HG03457 (cell line): ENCODE measurements at regions not wholly inside any gene's neighbourhood (a gene's known extent, or its start where the extent isn't known, plus 50 kb on each side); places are given as distances from the start of the nearest gene placed in this dataset.
"Not testable (repeated sequence)": the region's sequence is repeated elsewhere in the genome, so short reads cannot be mapped to it uniquely, and the experiment has no call there.

ENCODE experiments used
- ATAC-seq: cut with Tn5 transposase; IDR thresholded peaks from one replicate; pipeline ENCODE4 v1.9.1; 2021; ENCODE audit warnings: moderate number of reproducible peaks; ENCODE audit not compliant: unreplicated experiment

DNA sequence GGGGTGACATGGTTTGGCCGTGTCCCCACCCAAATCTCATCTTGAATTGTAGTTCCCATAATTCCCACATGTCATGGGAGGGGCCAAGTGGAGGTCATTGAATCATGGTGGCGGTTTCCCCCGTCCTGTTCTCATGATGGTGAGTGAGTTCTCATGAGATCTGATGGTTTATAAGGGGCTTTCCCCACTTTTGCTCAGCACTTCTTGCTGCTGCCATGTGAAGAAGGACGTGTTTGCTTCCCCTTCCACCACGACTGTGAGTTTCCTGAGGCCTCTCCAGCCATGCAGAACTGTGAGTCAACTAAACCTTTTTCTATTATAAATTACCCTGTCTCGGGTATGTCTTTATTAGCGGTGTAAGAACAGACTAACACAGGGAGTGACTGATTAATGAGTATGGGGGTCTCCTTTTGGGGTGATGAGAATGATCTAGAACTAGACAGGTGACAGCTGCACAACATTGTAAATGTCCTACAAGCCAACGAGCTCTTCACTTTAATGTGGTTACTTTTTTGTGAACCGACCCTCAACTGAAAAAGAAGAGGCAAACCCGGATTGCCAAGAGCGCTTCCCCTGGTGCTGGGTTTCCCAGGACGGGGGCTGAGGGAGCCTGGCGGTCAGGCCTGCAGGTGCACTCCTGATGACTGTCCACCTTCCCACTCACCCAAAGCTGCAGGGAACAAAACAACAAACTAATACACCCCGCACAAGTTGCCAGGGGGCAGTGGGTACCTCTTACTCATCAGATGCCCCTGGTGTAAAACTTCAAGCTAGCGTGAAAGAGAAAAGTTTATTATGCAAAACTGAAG lies 90.1 kb downstream of the NCOR2 start:
- ATAC-seq = no peak

DNA sequence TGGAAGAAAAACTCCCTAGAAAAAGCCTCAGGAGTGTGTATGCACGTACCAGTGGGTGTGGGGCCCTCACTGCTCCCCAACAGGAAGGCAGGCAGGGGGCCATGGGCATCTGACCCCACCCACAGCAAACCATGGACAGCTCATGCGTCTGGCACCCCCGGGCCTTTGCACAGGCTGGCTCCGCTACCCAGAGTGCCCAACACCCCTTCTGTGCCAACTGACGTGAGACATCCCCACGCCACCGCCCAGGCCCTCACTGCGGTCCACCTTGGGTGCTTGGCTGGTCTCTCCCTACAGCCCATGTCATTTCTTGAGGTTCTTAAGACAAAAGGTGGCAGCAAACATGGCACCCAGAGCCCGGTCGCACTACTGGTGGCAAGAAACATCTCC lies 91.4 kb downstream of the NCOR2 start:
- ATAC-seq = no peak

DNA sequence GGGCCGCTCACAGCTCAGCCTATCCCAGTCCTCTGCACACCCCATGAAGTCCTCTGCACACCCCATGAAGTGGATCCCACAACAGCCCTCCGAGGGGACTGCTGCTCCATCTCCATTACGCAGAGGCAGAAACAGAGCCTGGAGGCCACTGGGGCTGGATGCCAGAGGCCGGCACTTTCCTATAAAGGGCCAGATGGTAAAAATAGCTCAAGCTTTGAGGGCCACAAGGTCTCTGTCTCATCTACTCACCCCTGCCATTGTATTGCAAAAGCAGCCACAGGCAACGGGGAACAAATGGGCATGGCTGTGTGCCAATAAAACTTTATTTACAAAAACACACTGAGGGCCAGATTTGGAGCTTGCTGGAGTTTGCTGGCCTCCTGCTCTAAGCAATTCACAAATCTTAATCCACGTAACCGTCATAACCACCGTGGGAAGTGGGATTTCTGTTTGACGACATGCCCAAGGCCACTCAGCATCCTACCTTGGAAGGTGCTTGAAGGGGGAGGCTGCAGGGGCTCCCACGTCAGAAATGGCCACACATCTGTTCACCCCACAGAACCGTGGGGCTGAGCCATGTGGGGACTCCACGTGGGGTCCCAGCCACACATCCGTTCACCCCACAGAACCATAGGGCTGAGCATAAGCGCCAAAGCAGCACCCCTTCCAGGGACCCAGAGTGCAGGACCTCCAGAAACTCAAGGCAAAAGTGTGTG lies 92.0 kb downstream of the NCOR2 start:
- no peak for ATAC-seq

DNA sequence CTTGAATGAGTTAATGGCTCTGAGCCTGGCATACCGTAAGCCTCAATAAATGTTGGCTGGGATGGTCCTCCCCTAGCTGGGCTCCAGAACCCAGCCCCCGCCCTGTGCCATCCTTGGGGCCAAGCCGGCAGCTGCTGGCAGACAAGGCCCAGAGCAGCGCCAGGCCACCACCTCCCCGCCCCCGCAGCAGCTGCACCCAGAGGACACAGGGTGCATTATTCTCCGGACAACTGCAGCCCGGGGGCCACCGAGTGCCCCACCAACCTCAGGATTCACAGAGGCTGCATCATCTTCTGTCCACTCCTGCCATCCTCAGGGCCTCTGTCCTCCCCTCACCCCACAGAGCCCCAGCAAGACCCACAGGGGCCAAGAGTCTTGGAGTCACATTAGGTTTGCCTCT lies 92.7 kb downstream of the NCOR2 start:
- ATAC-seq = no peak

GRCh38 chr12:124472690-124473279 lies 94.6 kb downstream of the NCOR2 start:
- no peak for ATAC-seq

DNA sequence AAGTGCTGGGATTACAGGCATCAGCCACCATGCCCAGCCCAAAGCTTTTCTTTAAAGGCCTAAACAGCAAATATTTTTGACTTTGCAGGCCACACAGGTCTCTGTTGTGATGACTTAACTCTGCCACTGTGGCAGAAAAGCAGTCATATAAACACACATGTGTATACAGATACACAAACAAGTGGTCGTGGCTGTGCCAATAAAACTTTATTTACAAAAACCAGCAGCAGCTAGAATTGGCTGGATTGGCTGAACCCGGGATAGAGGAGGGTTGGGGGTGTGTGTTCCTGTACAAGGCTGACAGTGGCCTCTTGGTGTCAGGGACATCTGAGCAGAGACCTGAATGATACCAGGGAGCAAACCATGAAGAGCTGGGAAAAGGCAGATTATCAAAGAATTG lies 95.6 kb downstream of the NCOR2 start:
- no peak for ATAC-seq

- ATAC-seq = no peak
Observed at GRCh38 chr12:124470806-124471205, 96.6 kb downstream of the NCOR2 start.

DNA sequence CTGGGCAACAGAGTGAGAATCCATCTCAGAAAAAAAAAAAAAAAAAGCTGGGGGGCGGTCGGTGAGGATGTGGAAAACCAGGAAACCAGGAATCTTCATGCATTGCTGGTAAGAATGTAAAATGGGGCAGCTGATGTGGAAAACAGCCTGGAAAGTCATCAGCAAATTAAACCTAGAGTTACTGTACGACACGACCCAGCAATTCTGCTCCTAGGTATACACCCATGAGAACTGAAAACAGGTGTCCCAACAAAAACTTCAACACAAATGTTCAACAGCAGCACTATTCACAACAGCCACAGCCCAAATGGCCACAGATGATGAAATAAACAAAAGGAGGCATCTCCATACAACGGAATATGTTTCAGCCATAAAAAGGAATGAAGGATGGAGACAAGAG lies 97.3 kb downstream of the NCOR2 start:
- ATAC-seq = no peak

DNA sequence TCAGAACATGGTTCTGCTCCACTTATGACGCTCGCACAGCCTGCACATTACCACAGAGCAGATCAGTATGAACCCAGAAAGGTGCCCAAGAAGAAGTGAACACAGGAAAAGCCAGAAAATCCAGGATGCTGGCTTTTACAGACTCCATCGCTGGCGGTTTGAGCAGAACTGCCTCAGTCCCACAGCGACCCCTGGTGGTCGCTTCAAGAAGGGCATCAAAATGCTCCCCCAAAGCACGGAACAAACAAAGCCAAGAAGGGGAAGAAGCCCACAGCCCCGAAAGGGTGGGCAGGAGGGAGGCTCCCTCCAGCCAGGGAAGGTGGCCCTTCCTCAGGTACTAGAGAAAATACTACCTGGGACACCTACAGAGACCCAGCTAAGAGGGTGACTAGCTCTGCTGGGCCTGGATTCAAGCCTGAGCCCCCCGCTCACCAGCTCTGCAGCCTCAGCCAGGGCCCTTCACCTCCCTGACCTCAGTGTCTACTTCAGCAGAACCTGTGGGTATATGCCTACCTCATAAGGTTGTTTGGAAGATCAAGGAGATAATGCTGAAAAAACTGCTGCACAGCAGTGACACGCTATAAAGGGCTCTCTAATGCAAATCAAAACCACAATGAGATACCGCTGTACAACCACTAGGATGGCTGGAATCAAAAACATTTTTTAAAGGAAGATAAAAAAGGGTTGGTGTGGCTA lies 98.1 kb downstream of the NCOR2 start:
- no peak for ATAC-seq

GRCh38 chr12:124467549-124467948 lies 99.9 kb downstream of the NCOR2 start:
- not testable (repeated sequence) for ATAC-seq

GRCh38 chr12:124466216-124467128 lies 100.9 kb downstream of the NCOR2 start:
- ATAC-seq = peak; percentile 87

DNA sequence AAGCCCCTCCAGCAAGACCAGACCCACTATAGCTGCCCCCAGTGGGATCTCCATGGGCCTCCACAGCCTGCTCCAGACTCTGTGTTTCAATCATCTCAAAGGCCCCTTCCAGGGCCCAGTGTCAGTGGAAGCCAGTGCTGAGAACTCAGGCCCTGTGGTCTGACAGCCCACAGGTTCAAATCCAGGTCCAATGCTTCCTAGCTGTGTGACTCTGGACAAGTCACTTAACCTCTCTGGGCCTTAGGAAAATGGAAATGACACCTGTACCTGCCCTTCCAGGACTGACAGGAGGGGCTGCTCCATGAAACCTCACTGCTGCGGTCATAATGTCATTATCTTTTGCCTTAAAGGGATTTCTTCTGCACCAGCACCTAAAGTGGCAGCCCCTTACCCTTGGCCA lies 101.9 kb downstream of the NCOR2 start:
- no peak for ATAC-seq

- no peak for ATAC-seq
Observed at GRCh38 chr12:124464830-124465229, 102.6 kb downstream of the NCOR2 start.

DNA sequence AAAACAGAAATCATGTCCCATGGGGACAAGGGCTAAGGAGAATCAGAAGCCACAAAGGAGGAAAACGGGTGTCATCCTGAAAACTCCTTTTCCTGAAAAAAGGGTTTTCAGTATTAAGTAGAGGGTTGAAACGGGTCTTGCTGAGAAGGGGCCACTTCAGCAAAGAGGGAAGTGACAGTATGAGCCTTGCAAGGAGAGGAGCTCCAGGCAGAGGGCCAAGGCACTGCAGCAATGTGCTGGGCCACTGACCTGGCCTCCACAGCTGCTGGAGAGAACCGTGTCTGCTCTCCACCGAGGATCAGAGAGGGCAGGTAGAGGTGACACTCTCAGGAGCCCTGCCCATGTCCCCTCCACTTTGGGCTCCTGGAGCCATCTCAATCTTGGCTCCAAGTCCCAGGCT lies 103.3 kb downstream of the NCOR2 start:
- ATAC-seq = no peak

DNA sequence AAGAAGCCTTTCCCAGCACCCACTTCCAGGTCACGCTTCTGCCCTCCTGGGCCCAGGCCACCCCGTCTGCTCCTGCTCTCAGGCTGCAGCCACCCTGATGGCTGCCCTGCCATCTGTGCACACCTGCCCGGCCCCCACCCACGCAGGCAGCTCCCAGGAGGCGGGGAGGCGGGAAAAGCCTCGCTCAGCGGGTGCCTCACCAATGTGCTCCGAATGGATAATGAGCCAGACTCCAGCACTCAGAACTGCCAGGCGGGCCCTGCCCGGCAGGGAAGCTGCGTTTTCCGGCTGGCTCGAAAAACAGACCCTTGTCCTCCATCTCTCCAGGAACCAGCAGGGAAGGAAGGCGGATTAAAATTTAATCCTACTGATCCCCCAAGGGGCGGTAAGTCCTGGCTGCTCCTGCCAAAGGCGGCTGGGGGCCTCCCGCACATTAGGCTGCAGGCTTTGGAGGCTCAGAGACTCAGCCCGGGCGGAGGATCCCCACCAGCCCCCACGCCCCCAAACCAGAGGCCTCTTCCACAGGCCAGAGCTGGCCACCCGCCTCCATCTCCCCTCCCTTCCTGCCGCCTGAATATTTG lies 104.0 kb downstream of the NCOR2 start:
- ATAC-seq = no peak

DNA sequence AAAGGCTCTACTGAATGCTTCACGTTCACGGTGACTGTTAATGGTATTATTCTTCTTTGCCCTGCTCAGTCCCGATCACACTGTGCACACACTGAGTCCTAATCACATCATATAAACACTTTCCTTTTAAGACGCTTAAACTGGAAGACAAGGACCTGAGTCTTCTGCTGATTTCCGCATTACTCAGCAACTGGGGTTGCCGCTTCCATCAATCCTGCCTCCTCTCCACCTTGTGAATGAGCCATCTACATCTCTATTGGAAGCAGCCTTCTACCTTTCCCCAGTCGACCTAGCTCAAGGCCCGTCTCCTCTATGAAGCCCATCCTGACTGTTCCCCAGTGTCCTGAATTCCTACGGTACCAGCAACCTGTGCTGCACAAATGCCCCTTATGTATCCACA lies 104.7 kb downstream of the NCOR2 start:
- ATAC-seq = no peak

GRCh38 chr12:124461851-124462623 lies 105.4 kb downstream of the NCOR2 start:
- no peak for ATAC-seq

DNA sequence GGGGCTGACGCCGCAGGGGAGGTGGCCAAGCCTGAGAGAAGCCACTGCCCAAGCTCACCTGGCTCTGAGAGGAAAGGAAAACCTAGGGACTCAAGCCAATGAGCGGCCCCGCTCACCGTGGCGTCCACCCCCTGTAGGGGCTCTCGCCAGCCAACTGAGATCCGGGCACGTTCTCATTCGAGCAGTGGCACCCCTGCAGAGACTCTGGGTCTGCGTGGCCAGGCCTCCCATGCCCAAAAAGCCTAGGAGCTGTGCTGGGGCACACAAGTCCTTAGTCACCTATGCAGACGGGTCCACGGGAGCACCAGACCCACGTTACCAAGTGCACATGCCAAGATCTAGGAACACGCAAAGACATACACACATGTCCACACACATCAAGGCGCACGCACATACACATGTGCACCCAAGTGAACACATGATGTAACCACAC lies 106.2 kb downstream of the NCOR2 start:
- ATAC-seq = no peak

GRCh38 chr12:124460771-124461170 lies 106.6 kb downstream of the NCOR2 start:
- no peak for ATAC-seq
